NCI-H1105 treated with DMSO at 0.1 percent for 48 hours (cell line): ENCODE measurements at regions not wholly inside any gene's neighbourhood (a gene's known extent, or its start where the extent isn't known, plus 50 kb on each side); places are given as distances from the start of the nearest gene placed in this dataset.
"Not testable (repeated sequence)": the region's sequence is repeated elsewhere in the genome, so short reads cannot be mapped to it uniquely, and the experiment has no call there.

Experiments
- DNase-seq: peaks from one replicate; lab custom pipeline; 2025; lab: John Stamatoyannopoulos, UW

DNA sequence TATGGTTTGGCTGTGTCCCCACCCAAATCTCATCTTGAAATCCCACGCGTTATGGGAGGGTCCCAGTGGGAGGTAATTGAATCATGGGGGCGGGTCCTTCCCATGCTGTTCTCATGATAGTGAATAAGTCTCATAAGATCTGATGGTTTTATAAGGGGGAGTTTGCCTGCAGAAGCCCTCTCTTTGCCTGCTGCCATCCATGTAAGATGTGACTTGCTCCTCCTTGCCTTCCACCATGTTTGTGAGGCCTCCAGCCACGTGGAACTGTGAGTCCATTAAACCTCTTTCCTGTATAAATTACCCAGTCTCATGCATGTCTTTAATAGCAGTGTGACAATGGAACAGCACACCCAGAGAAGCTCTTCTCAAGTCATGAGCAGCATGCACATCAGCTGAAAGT lies 119.1 kb upstream of the CARD11 start:
- not testable (repeated sequence) for DNase-seq

DNA sequence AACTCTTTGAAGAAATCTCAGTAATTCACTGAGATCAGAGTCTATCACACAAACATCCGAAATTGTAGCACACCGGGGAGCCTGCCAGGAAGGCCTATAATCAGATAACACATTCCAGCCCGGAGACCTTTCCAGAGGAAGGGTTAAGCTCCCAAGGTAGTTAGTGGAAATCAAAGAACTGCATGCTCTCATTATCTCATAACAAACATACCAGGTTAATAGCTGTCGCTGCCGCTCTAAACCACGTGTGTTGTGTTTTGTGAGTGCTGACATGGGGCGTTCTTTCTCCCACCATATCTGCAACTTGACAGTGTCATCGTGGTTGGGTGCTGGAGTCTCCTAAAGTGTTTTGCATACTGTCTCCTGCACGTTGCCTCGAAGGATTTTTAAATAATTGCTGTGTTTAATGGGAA lies 120.7 kb upstream of the CARD11 start:
- no peak for DNase-seq

DNA sequence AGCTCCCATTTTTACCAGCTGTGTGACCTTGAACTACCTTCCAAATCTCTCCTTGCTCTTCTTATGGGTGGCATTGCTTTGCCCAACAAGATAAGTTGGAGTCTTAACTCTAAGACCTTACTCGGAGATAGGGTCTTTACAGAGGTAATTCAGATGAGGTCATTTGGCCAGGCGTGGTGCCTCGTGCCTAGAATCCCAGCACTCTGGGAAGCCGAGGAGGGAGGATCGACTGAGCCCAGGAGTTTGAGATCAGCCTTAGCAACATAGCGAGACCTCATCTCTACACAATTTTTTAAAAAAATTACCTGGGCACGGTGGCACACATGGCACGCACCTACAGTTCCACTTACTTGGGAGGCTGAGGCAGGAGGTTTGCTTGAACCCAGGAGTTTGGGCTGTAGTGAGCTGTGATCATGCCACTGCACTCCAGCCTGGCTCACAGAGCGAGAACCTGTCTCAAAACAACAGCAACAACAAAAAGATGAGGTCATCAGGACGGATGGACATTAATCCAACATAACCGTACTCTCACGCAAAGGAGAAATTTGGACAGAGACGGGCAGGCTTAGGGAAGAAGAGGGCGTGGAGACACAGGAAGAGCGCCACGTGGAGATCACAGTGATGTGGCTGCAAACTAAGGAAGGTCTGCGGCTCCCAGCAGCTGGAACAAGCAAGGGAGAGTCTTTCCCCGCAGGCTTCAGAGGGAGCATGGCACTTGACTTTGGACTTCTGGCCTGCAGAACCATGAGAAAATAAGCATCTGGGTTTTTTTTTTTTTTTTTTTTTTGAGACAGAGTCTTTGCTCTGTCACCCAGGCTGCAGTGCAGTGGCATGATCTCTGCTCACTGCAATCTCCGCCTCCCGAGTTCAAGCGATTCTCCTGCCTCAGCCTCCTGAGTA lies 122.3 kb upstream of the CARD11 start:
- no peak for DNase-seq

DNA sequence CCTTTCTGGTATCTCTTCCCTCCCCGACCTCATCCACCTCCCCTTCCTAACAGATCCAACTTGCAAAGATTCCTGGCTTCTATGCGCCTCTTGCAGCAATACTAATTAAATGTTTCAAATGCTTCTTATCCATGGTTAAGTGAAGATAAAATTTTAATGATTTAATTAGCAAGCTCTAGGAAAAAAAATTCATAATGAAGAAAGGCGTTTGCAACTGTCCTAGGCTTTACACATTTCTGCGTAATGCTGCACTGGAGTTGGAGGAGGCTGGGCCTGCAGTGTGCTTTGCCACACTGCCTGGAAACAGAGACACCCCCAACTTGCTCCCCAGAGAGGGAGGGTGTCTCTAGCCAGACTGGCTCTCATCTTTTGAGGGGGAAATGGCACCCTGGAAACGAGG lies 123.9 kb upstream of the CARD11 start:
- no peak for DNase-seq

DNA sequence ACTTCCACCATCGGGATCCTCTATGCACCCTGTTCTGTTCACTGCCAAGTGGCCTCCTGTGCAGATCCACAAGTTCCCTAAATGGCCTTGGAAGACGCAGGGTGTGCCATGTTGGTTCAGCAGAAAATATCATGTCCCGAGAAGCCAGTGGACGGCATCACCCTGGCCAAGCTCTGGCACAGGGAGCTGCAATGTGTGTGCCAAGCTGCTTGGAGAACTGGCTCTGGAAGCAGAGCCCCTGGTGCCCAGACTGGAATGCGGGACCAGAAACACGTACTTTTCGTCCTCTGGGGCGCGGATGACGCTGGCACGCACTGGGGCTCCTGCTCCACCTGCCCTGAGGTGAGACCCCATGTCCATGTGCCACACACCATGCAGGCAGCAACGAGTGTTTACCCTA lies 124.7 kb upstream of the CARD11 start:
- DNase-seq: no peak

DNA sequence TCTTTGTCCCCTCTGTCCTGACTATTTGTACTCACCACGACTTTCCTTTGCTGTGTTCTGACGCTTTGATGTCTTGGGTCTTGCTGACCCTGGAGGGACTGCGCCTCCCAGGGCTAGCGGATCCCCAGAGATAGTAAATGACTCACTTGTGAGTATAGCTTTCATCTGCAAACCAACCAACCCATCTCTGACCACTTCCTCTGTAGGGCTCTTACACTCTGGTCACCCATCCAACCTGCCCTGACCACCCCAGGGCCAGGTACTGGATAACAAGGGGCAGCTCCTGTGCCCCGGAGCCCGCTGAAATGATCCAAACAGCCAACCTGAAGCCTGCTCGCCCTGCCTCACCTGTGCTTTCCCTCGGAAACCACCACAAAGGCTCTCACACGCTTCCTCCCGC lies 125.2 kb upstream of the CARD11 start:
- no peak for DNase-seq

DNA sequence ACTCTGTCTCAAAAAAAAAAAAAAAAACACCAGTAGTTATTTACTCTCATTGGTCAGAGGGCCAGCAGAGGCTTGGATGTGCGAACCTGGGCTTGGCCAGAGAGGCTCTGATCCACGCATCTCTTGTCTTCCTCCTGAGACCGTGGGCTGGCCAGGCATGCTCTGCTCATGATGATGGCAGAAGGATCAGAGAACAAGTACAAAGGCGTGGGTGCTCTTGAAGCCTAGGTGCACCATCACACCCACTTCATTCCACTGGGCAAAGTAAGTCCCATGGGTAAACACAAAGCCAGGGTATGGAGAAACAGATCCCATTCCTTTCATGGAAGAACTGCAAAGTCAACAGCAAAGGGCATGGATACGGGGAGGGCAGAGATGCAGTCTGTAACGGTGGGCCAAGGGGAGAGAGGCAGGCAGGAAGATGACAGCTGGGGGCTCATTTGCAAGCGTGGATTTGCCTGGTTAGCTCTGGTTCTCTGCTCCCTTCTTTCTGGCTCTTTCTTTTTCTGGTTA lies 128.2 kb upstream of the SDK1 start:
- DNase-seq: no peak

DNA sequence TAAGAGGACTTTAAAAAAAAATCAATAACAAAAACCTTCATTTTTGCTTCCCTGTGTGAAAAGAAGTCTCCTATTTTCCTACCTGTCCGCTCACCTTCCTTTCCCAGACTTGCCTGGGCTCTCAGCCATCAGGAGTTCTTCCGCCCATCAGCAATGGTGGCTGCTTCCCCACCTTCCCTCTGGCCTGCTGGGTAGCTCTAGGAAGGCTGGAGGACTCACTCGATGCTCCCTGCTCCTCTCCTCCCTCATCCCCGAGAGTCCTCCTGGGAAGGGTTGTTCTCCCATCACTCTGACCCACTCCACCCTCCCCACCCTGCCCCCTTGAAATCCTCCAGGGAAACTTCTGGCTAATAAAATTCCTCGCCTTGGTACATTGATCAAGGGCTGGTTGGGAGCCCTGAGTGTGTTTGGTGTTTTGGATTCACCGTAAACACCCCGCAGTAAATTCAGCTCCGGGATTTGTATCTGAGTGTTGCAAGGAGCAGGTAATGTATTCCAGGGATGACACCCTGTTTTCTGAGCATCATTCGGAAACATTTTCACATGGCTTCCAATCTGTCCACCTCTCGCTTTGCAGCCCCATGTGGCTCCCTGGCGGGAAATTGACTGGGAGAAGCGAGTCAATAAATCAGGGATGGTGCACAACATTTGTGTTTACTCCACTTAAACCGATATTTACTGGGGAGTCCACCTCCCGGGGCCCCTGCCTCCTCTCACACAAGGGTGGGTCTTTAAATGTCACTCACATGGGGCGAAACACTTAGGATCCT lies 126.4 kb upstream of the SDK1 start:
- no peak for DNase-seq

DNA sequence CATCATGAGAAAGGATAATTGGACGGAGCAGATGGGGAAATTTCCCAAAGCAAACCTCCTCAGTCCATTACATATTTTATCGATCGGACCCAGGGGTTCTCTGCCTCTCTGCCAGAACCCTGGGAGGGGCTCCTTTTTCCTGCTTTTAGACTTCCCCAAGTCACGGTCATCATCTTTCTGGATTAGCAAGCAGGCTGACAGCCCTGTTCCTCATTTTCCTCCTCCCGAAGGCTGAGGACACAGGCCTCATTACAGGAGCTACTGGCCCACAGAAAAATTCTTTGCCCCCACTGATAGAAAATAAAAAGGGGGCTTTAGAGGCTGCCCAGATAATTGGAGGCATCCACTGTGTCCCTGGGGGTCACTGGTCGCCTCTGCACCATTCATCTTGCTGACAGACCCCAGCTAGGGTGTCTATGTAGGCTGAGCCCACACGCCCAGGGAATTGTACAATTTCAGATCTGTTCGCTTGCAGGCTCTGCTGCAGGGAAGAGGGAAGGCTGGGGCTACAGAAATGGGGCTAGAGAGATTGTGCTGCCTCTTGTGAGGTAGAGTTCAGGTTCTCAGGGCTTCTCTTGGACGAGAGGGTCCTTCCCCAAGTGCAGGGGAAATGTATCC lies 125.7 kb upstream of the SDK1 start:
- DNase-seq: no peak

DNA sequence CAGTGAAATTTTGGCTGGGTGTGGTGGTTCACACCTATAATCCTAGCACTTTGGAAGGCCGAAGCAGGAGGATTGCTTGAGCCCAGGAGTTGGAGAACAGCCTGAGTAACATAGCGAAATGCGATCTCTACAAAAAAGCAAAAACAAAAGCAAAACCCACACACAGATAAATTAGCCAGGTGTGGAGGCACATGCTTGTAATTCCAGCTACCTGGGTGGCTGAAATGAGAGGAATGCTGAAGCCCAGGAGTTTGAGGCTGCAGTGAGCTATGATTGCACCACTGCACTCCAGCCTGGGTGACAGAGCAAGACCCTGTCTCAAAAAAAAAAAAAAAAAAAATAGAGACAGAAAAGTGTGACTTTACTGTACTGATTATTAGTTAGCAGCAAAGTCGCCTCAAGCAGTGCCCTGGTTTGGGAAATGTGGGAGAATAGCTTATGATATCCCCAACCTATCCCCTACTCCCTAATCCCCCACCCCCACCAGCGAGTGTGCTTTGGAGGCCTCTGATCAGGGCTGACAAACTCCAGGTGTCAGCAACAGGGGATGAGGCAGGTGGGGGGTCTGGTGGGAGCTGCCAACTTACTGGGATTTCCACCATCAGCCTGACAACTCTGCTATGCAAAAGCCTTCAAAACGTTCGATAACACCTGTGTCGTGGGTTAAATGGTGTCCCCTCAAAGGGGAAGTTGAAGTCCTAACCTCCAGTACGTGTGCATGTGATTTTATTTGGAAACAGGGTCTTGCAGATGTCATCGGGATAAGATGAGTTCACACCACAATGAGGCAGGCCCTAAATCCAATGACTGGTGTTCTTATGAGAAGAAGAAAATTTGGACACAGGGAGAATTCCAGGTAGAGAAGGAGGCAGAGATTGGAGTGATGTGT lies 124.7 kb upstream of the SDK1 start:
- no peak for DNase-seq

DNA sequence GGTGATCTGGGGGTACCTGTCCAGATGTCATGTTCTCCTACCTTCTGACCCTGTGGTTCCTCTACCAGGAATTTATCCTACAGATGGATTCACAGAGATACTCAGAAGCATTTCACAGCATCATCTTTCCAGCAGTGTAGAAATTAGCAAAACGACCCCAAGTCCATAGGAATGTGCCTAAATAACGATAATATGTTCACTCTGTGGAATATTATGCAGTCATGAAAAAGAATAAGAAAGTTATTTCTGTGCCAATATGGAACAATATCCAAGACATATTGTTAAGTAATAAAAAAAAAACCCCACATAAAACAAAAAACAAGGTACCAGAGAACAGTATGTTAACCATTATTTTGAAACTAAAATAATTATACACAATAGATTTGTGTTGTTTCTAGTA lies 123.8 kb upstream of the SDK1 start:
- no peak for DNase-seq

DNA sequence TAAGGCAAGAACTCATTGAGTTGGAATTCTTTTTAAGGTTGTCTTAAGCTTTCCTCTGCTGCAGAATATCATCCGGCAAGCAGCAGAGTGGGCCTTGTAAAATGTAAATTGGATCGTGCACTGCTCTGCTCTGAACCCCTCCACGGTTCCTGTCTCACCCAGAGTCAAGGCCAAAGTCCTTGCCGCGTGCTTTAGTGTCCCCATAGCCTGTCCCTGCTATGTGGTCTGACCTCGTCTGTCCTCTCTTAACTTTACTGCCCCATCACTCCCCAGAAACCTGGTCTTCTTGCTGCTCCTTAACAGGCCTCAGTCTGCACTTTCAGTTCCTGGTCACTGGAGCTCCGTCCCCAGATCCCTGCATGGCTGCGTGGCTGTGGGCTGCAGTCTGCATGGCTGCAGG lies 121.6 kb upstream of the SDK1 start:
- DNase-seq: no peak

DNA sequence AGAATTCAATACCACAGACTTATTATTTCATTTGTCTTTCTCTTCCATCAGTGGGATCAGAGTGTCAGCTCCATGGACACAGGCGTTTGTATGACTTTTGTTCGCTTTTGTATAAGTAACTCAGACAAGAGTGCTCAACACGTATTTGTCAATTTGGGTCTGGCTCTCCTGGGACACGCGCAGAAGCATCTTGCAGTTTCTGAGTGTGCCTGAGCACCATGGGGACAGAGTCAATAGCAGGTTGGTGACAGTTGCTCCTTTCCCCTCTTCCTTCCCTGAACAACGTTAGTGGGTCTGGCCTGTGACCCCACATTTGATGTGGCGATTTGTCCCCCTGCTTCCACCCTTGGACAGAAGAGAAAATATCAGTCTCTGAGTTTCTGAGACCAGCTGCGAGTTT lies 120.4 kb upstream of the SDK1 start:
- no peak for DNase-seq

DNA sequence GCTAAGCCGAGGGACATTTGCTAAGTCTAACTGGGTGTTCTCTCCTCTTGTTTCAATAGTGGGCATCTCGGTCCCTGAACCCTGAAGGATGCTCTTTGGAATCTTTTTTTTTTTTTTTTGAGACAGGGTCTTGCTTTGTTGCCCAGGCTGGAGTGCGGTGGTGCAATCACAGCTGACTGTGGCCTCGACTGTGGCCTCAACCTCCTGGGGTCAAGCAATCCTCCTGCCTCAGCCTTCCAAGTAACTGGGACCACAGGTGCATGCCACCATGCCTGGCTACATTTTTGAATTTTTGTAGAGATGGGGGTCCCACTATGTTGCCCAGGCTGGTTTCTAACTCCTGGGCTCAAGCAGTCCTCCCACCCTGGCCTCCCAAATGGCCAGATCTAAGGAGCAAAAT lies 119.0 kb upstream of the SDK1 start:
- not testable (repeated sequence) for DNase-seq

DNA sequence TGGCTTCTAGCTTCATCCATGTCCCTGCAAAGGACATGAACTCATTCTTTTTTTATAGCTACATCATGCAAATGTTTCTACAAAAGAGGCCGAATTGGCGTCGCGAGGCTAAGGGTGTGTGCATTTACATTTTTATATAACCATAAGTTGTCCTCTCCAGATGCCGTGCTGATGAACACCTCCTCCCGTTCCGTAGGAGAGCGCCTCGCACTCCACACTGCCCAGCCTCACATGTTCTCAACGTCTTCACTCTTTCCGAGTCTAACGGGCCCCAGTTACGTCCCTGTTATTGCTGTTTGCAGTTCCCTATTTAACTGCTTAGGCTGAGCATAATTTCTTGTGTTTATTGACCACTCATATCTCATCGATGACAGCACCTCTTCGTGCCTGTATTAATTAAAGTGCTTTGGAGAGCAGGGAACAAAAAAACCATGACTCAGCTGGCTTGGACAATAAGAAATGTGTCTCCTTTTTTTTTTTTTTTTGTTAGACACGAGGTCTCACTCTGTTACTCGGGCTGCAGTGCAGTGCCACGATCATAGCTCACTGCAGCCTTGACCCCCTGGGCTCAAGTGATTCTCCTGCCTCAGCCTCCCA lies 113.5 kb upstream of the SDK1 start:
- no peak for DNase-seq

DNA sequence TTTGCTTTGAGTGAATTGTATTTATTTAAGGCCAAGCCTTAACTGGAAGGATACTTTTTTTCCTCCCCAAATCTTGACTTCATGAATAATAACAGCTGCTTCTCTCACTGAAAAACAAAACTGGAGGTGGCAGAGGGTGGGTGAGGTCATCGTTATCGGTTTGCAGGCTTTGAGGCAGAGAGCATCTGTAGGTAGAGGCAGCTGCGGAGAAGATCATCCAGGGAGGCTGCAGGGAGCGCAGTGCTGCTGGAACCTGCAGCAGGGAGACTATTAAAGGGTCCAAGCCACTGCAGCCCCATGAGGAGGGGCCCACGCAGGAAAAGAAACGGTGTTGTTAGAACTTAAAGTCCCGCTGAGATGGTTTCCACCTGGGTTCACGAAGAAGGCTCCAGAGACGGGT lies 112.1 kb upstream of the SDK1 start:
- DNase-seq: no peak

DNA sequence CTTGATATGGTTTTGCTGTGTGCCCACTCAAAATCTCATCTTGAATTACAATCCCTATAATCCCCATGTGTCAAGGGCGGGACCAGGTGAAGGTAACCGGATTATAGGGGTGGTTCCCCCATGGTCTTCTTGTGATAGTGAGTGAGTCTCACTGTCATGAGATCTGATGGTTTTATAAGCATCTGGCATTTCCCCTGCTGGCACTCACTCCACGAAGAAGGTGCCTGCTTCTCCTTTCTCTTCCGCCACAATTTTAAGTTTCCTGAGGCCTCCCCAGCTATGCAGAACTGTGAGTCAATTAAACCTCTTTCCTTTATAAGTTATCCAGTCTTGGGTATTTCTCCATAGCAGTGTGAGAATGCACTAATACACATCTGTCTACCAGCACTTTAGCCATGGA lies 109.5 kb upstream of the SDK1 start:
- DNase-seq: no peak

DNA sequence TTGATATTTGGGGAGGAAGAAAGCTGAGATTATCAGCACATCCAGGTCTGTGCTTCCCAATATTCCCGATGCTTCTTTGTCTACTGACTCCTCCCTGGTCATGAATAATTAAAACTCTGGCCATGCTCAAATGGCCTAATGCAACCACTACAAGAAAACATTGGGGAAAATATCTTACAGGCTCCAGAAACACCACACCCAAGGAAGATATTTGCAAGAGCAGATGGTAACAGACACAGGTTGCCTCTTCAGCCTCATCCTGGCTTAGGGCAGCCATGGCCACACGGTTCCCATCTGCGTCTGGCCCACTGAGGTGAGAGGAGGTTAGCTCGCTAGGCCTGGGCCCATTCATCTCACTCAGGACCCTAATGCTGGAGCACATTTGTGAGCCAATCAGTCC lies 108.4 kb upstream of the SDK1 start:
- DNase-seq: no peak

DNA sequence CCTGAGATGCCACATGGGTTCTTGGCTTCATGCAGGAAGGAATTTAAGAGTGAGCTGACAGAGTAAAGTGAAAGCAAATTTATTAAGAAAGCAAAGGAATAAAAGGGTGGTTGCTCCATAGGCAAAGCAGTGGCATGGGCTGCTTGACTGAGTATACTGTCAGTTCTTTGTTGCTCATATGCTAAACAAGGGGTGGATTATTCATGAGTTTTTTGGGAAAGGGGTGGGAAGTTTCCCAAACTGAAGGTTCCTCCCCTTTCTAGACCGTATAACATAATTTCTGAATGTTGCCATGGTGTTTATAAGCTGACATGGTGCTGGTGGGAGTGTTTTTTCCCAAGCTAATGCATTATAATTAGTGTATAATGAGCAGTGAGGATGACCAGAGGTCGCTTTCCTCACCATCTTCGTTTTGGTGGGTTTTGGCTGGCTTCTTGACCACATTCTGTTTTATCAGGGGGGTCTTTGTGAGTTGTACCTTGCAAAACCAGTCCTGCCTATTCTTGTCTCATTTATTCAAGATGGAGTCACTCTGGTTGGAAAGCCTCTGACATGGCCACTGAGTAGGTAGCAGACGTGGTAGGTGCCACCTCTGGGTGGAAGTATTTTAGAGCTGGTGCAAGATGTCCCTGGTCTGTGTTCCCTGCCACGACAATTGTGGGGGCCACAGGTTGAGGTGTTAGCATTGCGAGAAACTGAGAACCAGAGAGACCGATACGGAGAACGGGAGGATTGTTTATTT lies 107.5 kb upstream of the SDK1 start:
- DNase-seq: no peak

DNA sequence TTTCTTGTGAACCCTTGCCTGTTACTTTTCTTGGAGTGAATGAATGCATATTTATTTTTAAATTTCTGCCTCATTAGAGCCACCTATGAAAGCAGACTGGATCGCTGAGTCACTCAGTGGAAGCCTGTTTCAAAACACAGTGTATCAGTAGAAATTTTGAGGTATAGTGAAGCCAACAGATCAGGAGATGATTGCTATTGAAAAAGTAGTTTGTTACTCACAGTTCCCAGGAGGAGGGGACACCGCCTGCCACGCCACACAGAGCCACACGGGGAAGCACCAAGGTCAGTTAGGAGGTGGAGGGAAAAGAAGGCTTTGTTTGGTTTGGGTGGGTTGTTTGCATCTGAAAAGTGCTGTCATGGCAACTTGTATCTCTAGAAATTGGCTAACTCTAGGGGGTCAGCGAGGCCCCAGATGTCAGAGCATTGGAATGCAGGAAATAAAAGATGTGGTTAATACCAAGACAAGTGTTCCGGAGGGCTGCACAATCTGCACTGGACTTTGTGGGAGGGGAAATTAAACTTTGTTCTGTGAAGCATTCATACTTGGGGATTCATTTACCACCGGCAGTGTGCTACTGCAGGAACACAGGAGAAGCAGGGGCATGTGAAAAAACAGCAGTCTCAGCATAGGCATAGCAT lies 106.4 kb upstream of the SDK1 start:
- no peak for DNase-seq
